K562 (cell line): ENCODE measurements at regions not wholly inside any gene's neighbourhood (a gene's known extent, or its start where the extent isn't known, plus 50 kb on each side); places are given as distances from the start of the nearest gene placed in this dataset.

Source experiments
- ATF7 ChIP-seq: fragments of 450-650 bp; IDR thresholded peaks from 2 replicates; pipeline ENCODE4 v1.7.1; 2014; ENCODE audit warnings: mild to moderate bottlenecking, moderate library complexity
- BRF2 ChIP-seq: IDR thresholded peaks from 3 replicates; pipeline ENCODE4 v1.6.1; 2011; ENCODE audit warnings: borderline replicate concordance, mild to moderate bottlenecking; ENCODE audit not compliant: insufficient read length, insufficient read depth
- CBX3 ChIP-seq, 2 experiments: IDR thresholded peaks; 1 replicate in 1 of 2; 2 replicates in 1 of 2; pipeline ENCODE4 v1.6.1; 2012; ENCODE audit warnings: inconsistent platforms in 2 of 2, low read length in 2 of 2, borderline replicate concordance in 1 of 2, control low read depth in 1 of 2
- CEBPG ChIP-seq, 3 experiments: fragments of 200-800 bp in 1 of 3; sonication (Bioruptor generic) in 1 of 3; sonication (generic) in 1 of 3; formaldehyde crosslinking in 1 of 3; IDR thresholded peaks in 2 of 3; conservative IDR thresholded peaks in 1 of 3; 2 replicates each; pipeline versions ENCODE4 v1.6.1 to v1.8.0; 2016 to 2022; ENCODE audit warnings: missing compliant biosample characterization in 2 of 3, missing genetic modification characterization in 2 of 3, mild to moderate bottlenecking in 1 of 3, missing genetic modification reagents in 1 of 3
- FOXP1 ChIP-seq: sonication (generic); formaldehyde crosslinking; IDR thresholded peaks from 2 replicates; pipeline ENCODE4 v1.8.0; 2022; ENCODE audit warnings: mild to moderate bottlenecking, missing genetic modification reagents
- GATA2 ChIP-seq: sonication (generic); formaldehyde crosslinking; IDR thresholded peaks from 2 replicates; pipeline ENCODE4 v1.4.0; 2020; ENCODE audit warnings: mild to moderate bottlenecking, missing genetic modification reagents
- HCFC1 ChIP-seq: IDR thresholded peaks from 2 replicates; pipeline ENCODE4 v1.6.1; 2012; ENCODE audit warnings: low read depth, low read length, improper control_type of control experiment
- L3MBTL2 ChIP-seq: fragments of 450-650 bp; IDR thresholded peaks from 2 replicates; pipeline ENCODE4 v1.6.1; 2016; ENCODE audit warnings: mild to moderate bottlenecking, moderate library complexity
- MEIS2 ChIP-seq: fragments of 450-650 bp; IDR thresholded peaks from 2 replicates; pipeline ENCODE4 v1.6.1; 2014; ENCODE audit warnings: mild to moderate bottlenecking; ENCODE audit not compliant: partially characterized antibody
- NFIC ChIP-seq: fragments of 450-650 bp; IDR thresholded peaks from 2 replicates; pipeline ENCODE4 v1.6.1; 2017; ENCODE audit warnings: mild to moderate bottlenecking, inconsistent platforms
- PKNOX1 ChIP-seq: fragments of 450-650 bp; IDR thresholded peaks from 2 replicates; pipeline ENCODE4 v1.6.1; 2016
- POLR2A ChIP-seq: fragments of 450-650 bp; conservative IDR thresholded peaks from 2 replicates; pipeline ENCODE4 v1.6.1; 2016
- RBM25 ChIP-seq: fragments of 200-400 bp; formaldehyde crosslinking; IDR thresholded peaks from 2 replicates; pipeline ENCODE4 v1.6.1; 2018; ENCODE audit warnings: low read length, low read depth, moderate library complexity; ENCODE audit not compliant: severe bottlenecking
- SETDB1 ChIP-seq: IDR thresholded peaks from one replicate; pipeline ENCODE4 v1.6.1; 2012; ENCODE audit warnings: low read length, control low read depth, inconsistent platforms
- SPI1 ChIP-seq: IDR thresholded peaks from 2 replicates; pipeline ENCODE4 v1.6.1; 2011; ENCODE audit warnings: low read depth, low read length, control low read depth, borderline replicate concordance
- SRF ChIP-seq, 2 experiments: fragments of 250-450, 450-650 bp in 1 of 2; sonication (Bioruptor Pico) in 1 of 2; sonication (generic) in 1 of 2; formaldehyde crosslinking; IDR thresholded peaks; 2 replicates each; pipeline versions ENCODE4 v1.5.0 to v1.5.1; 2020 to 2022; ENCODE audit warnings: mild to moderate bottlenecking in 1 of 2, missing genetic modification reagents in 1 of 2
- SRSF3 ChIP-seq: fragments of 200-400 bp; formaldehyde crosslinking; IDR thresholded peaks from 2 replicates; pipeline ENCODE4 v1.6.1; 2016; ENCODE audit warnings: mild to moderate bottlenecking, low read length, moderate library complexity; ENCODE audit not compliant: insufficient read depth
- TARDBP ChIP-seq: fragments of 450-650 bp; IDR thresholded peaks from 2 replicates; pipeline ENCODE4 v1.6.1; 2016
- THAP12 ChIP-seq: fragments of 250-450 bp; sonication (Bioruptor Pico); IDR thresholded peaks from 2 replicates; pipeline ENCODE4 v1.9.0; 2021; ENCODE audit warnings: mild to moderate bottlenecking, inconsistent platforms
- TRIM24 ChIP-seq, 2 experiments: fragments of 450-650 bp; IDR thresholded peaks; 2 replicates each; pipeline ENCODE4 v1.6.1; 2016
- ZC3H4 ChIP-seq: sonication (generic); formaldehyde crosslinking; IDR thresholded peaks from 2 replicates; pipeline ENCODE4 v1.9.0; 2021; ENCODE audit warnings: missing genetic modification reagents, borderline replicate concordance
- ZNF707 ChIP-seq: fragments of 250-450 bp; sonication (Bioruptor Pico); conservative IDR thresholded peaks from 2 replicates; pipeline ENCODE4 v1.8.0; 2022; ENCODE audit warnings: inconsistent platforms, mild to moderate bottlenecking, moderate library complexity

GRCh38 chr4:126647320-126647719 is 985.4 kb upstream of the INTU start (continued):
- 0 out of 3 replicates have a peak, but pooled peaks of 1 of the 2 experiments have one; percentile 27 for TF ChIP-seq CBX3 (IDR thresholded peaks at IDR 0.05; ENCODE audit: borderline replicate concordance in 1 of 2, low read length in 2 of 2)
- peak; percentile 28; the same call in 1 of the 2 replicates for TF ChIP-seq ATF7
- peak; percentile 8; the same call in 1 of the 2 replicates for TF ChIP-seq PKNOX1
- TF ChIP-seq SETDB1, result no peak
- no peak for TF ChIP-seq CEBPG (CRISPR knock-in tag; IDR thresholded peaks at IDR 0.05)
- no peak for TF ChIP-seq CEBPG (tag; conservative IDR thresholded peaks at IDR 0.05 in 1 of 2, IDR thresholded peaks at IDR 0.05 in 1 of 2)
- no peak for TF ChIP-seq HCFC1
- no peak for TF ChIP-seq ZC3H4 (CRISPR knock-in tag)
- peak; percentile 45 for TF ChIP-seq MEIS2
- TF ChIP-seq RBM25, result peak; percentile 43
- TF ChIP-seq SPI1, result peak; percentile 98
- TF ChIP-seq SRSF3, result no peak
- no peak for TF ChIP-seq TARDBP
- no peak for TF ChIP-seq L3MBTL2
- TF ChIP-seq BRF2, result no peak
- no peak for TF ChIP-seq THAP12 (CRISPR knock-in tag)
- TF ChIP-seq SRF (CRISPR knock-in tag; IDR thresholded peaks at IDR 0.05), result peak in 1 of 2 experiments; percentile 87; a peak in 2 of 4 replicates
- TF ChIP-seq ZNF707, result no peak
- peak; percentile 36; the same call in 1 of the 2 replicates for TF ChIP-seq NFIC
- no peak for TF ChIP-seq FOXP1 (CRISPR knock-in tag)
- TF ChIP-seq POLR2A, result no peak
- peak in 1 of 2 experiments; percentile 18; a peak in 1 of 4 replicates for TF ChIP-seq TRIM24 (IDR thresholded peaks at IDR 0.05)
- peak; percentile 46 for TF ChIP-seq GATA2 (CRISPR knock-in tag)
